Stomach (tissue), 8 donors: ENCODE measurements at regions not wholly inside any gene's neighbourhood (a gene's known extent, or its start where the extent isn't known, plus 50 kb on each side); places are given as distances from the start of the nearest gene placed in this dataset.

ENCODE experiments used
- DNase-seq, 2 donors: peaks; one replicate each; pipeline versions ENCODE4 v3.0.0 to v3.0.0-alpha.2; 2013 to 2019
- H3K27ac ChIP-seq, 5 donors: fragments of 200-600 bp in 4 of 5; sonication (generic) in 4 of 5; one replicate each; pipeline ENCODE4 v1.5.1; 2013 to 2019; ENCODE audit warnings: mild to moderate bottlenecking in 1 of 5, moderate library complexity in 1 of 5
- H3K27me3 ChIP-seq, 3 donors: fragments of 200-600 bp; sonication (generic); one replicate each; pipeline ENCODE4 v1.5.1; 2017 to 2019; ENCODE audit warnings: mixed run types in 1 of 3
- H3K36me3 ChIP-seq, 4 donors: fragments of 200-600 bp; sonication (generic); 1 replicate in 3 of 4; 2 replicates in 1 of 4; pipeline ENCODE4 v1.5.1; 2016 to 2019
- H3K4me1 ChIP-seq, 4 donors: fragments of 200-600 bp; sonication (generic); one replicate each; pipeline ENCODE4 v1.5.1; 2016 to 2019
- H3K4me3 ChIP-seq, 4 donors: fragments of 200-600 bp; sonication (generic) in 3 of 4; one replicate each; pipeline ENCODE4 v1.5.1; 2016 to 2019; ENCODE audit warnings: mild to moderate bottlenecking in 1 of 4
- H3K9me3 ChIP-seq, 4 donors: fragments of 200-600 bp; sonication (generic); one replicate each; pipeline ENCODE4 v1.5.1; 2016 to 2019
- CTCF ChIP-seq, 7 experiments: fragments of 450-650 bp in 4 of 7; fragments of 200-600 bp in 3 of 7; sonication (generic) in 3 of 7; IDR thresholded peaks; one replicate each; pipeline ENCODE4 v1.5.1; 2016 to 2019; ENCODE audit warnings: antibody characterized with exemption in 7 of 7, control low read depth in 2 of 7, mild to moderate bottlenecking in 1 of 7
- EP300 ChIP-seq: sonication (generic); formaldehyde crosslinking; IDR thresholded peaks from one replicate; pipeline ENCODE4 v1.6.1; 2017; ENCODE audit warnings: antibody characterized with exemption
- POLR2A ChIP-seq, 4 donors: fragments of 450-650 bp; IDR thresholded peaks; one replicate each; pipeline ENCODE4 v1.6.1; 2016; ENCODE audit warnings: antibody characterized with exemption in 4 of 4, control low read depth in 2 of 4, mild to moderate bottlenecking in 1 of 4, moderate library complexity in 1 of 4
- POLR2AphosphoS5 ChIP-seq, 3 donors: sonication (generic); formaldehyde crosslinking; IDR thresholded peaks; one replicate each; pipeline ENCODE4 v1.6.1; 2016; ENCODE audit warnings: antibody characterized with exemption in 3 of 3
- WGBS, 5 donors: extraction: QIAGEN DNeasy Blood & Tissue Kit in 3 of 5; methylation state at CpG; one replicate each; pipeline versions ENCODE4 v1.1.5 to v1.1.7; 2013 to 2018; 5-methylcytosine and 5-hydroxymethylcytosine counted together
- intact Hi-C: fragments of 100-400 bp; cut with DNase I; formaldehyde crosslinking; loops from one replicate; pipeline ENCODE4 v1.15.1; 2023; ENCODE audit warnings: low total_unique reads
- donor health status: healthy with polysubstance abuse.
- donor health status: Bipolar disorder and iron deficiency.
- donor health status: healthy.

- peaks cover 0 to 28% (median 9%) of the 10 kb centered on the region in 3 donors for H3K27me3 ChIP-seq
- DNase-seq: peak; percentile 54 to 86
- peak overlapping the region; percentile 47 to 53 (median 48) for H3K4me3 ChIP-seq
- peaks cover 11 to 16% (median 13%) of the 10 kb centered on the region in 4 donors for H3K4me1 ChIP-seq
- intact Hi-C loops: no loop called here
- H3K9me3 ChIP-seq: no peaks in the 10 kb centered on the region
- 4 to 16% (median 7%) methylated on average over 22 to 49 of the region's 49 CpGs for WGBS, 5 donors
- TF ChIP-seq EP300 (no peak), POLR2AphosphoS5 (IDR thresholded peaks at IDR 0.05) (no peak), POLR2A (IDR thresholded peaks at IDR 0.05) (no peak), CTCF (IDR thresholded peaks at IDR 0.05) (no peak)
- no peaks in the 10 kb centered on the region for H3K36me3 ChIP-seq
- H3K27ac ChIP-seq: peak overlapping the region in 4 of 5 donors; percentile 33 to 73 (median 64)
These were observed 120.9 kb downstream of the MRM1 start for GRCh38 chr17:36722121-36722902.

- Histone ChIP-seq H3K9me3 (no peaks in the 10 kb centered on the region), H3K4me3 (peak overlapping the region in 3 of 4 donors; percentile 47 to 53 (median 50)), H3K27ac (peak overlapping the region in 2 of 5 donors; percentile 33 to 64), H3K4me1 (peaks cover 11 to 16% (median 13%) of the 10 kb centered on the region in 4 donors), H3K27me3 (peaks cover 0 to 34% (median 14%) of the 10 kb centered on the region in 3 donors), H3K36me3 (no peaks in the 10 kb centered on the region)
- no peak for DNase-seq
- intact Hi-C loops: no loop called here
- 65 to 88% (median 67%) methylated on average over 5 to 6 of the region's 6 CpGs for WGBS, 5 donors
- TF ChIP-seq EP300: no peak
- TF ChIP-seq CTCF (IDR thresholded peaks at IDR 0.05): no peak
- TF ChIP-seq POLR2A (IDR thresholded peaks at IDR 0.05): no peak
- no peak for TF ChIP-seq POLR2AphosphoS5 (IDR thresholded peaks at IDR 0.05)
These were observed 121.5 kb downstream of the MRM1 start for GRCh38 chr17:36722903-36723263.

GRCh38 chr17:36723459-36724025, 122.2 kb downstream of the MRM1 start:
- TF ChIP-seq POLR2A (IDR thresholded peaks at IDR 0.05) (no peak), CTCF (IDR thresholded peaks at IDR 0.05) (no peak), EP300 (no peak), POLR2AphosphoS5 (IDR thresholded peaks at IDR 0.05) (no peak)
- H3K4me1 ChIP-seq: peaks cover 11 to 18% (median 14%) of the 10 kb centered on the region in 4 donors
- H3K4me3 ChIP-seq: no peak overlapping the region
- no peak overlapping the region for H3K27ac ChIP-seq
- 64 to 86% (median 71%) methylated on average over 6 of the region's 6 CpGs for WGBS, 5 donors
- DNase-seq: no peak
- intact Hi-C loops: no loop called here
- peaks cover 0 to 40% (median 20%) of the 10 kb centered on the region in 3 donors for H3K27me3 ChIP-seq
- no peaks in the 10 kb centered on the region for H3K36me3 ChIP-seq
- H3K9me3 ChIP-seq: no peaks in the 10 kb centered on the region

- peaks cover 8 to 64% (median 45%) of the 10 kb centered on the region in 3 donors for H3K27me3 ChIP-seq
- no peak for TF ChIP-seq POLR2AphosphoS5 (IDR thresholded peaks at IDR 0.05)
- no peak for TF ChIP-seq POLR2A (IDR thresholded peaks at IDR 0.05)
- no peaks in the 10 kb centered on the region for H3K36me3 ChIP-seq
- 84 to 90% (median 89%) methylated on average over 4 of the region's 4 CpGs for WGBS, 5 donors
- no peak overlapping the region for H3K4me3 ChIP-seq
- peaks cover 11 to 22% (median 14%) of the 10 kb centered on the region in 4 donors for H3K4me1 ChIP-seq
- no peak for DNase-seq
- intact Hi-C loops: no loop called here
- H3K9me3 ChIP-seq: no peaks in the 10 kb centered on the region
- H3K27ac ChIP-seq: no peak overlapping the region
These were observed 124.8 kb downstream of the MRM1 start for GRCh38 chr17:36726199-36726598.
